ENCODE measurements at regions not wholly inside any gene's neighbourhood (a gene's known extent, or its start where the extent isn't known, plus 50 kb on each side); places are given as distances from the start of the nearest gene placed in this dataset.
"Not testable (repeated sequence)": the region's sequence is repeated elsewhere in the genome, so short reads cannot be mapped to it uniquely, and the experiment has no call there.

DNA sequence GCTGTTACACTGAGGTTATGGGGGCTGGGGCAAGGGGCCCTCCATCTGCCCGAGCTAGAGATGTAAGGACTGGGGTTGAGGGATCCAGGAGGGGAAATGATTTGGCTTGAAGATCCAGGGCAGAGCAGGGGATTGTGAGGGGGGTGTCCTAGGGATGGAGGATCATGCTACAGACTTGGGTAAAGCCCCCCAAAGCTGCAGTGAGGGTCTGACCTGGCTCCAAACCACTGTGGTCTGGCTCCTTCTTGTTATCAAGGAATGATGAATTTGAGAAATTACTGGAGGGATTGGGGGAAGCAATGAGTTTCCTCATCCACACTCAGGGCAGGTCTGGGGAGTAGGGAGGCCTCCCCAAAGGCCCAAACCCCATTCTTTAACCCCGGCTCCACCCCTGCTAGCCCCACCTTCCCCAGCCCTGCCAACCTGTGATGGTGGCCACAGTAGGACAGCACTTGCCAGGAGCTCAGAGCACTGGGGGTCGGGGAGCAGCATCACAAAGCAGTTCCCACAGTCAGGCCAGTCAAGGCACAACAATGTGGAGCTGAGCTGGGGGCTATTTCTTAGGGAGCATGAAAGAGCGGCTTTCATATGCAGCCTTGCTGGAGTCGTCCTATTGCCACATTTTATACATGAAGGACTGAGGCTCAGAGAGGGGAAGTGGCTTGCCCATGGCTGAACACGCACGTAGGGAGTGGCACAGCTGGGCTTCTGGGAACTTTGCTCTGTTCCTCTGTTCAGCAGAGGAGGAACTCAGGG, 165.5 kb downstream of the EFNB1 start:
- DNase-seq: no peak

DNA sequence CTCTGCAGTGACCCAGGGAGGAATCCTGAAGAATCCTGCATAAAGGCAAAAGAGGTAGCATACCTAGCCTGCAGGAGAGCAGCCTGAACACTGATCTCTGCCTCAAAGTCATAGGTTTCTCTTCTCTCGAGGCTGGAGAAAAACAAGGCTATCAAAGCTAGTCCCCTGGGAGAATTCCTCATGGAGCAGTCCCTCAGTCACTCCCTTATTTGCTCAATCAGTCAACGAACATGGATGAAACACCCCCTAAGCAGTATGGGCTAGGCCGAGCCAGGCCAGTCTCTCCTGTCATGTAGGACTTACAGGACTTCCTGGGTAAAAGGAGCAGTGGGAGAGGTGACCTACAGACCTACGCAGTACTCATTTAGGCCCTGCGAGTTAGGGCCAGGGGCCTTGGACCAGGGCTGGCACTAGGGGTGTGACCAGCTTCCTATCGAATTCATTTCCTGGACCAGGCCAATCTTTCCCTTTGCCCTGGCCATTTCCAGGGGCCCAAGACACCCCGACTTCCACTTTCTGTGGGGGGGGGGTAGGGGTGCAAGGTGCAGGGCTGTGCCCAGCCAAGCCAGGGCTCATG, 164.1 kb downstream of the EFNB1 start:
- no peak for DNase-seq

DNA sequence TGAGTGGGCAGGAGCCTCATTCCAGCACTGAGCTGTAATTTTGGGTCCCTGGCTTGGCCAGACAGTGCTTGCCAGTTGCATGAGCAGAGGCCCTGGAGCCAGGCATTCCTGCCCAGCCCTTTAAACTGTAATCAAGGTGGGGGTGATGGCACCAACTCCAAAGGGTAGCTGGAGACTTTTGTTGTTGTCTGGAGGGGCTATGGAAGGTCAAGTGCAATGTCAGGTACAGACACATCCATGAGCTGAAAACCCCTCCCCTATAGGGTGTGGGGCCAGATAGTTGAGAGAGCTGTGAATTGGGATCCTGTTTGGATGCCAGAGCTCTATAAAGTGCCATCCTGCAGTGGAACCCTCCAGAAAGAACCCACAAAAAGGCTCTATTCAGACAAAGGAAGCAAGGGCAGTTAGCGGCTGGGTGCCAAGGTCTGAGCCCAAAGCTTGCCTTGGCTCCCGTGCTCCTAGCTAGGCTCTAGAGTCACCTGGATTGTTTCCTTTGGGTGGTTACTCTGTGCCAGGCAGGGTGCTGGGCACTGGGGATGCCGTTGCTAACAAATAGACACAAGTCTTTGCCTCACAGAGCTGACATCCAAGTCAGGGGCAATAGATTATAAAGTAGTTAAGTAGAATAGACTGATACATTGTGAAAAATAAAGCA, 163.0 kb downstream of the EFNB1 start:
- DNase-seq: no peak

DNA sequence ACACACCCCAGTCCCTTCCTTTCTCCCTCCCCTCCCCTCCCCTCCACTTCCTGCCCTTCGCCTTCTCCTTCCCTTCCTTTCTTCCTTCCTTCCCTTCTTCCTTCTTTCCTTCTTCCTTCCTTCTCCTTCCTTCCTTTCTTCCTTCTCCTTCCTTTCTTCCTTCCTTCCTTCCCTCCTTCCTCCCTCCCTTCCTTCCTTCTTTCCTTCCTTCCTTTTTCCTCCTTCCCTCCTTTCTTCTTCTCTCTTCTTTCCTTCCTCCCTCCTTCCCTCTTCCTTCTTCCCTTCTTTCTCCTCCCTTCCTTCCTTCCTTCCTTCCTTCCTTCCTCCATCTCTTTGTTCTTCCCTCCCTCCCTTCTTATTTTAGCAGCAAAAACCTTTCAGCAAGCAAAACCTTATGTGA, 162.1 kb downstream of the EFNB1 start:
- DNase-seq: no peak

DNA sequence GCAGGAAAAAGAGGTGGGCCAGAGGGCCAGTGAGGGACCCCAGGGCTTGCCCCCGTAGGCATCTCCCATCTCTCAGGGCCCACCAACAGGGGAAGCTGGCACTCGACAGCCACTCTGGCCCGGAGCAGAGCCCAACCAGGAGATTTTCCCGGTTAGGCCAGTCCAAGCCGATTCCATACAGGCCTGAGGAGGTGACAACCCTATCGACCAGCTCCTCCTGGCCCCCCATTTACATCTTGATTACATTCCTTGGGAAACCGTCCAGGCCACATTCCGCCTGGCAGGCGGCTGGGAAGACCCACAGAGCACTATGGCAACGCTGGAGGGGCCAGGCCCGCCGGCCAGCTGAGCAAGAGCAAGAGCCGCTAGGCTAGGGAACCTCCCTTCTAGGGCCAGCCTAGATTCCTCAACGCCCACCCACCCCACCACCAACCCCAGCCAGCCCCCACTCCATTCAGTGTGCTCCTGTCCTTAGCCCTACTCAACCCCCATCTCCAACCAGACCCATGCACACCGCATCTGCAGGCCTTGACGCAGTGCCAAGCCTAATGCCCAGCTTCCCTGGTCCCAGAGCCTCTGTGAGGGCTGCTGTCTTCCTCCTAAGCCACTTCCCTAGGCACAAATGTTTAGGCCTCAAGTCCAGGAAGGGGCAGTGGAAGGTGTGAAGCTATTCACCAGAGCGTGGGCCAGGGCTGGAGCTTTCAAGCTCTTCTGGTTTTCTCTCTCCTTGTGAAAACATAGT, 161.2 kb downstream of the EFNB1 start:
- DNase-seq: no peak

DNA sequence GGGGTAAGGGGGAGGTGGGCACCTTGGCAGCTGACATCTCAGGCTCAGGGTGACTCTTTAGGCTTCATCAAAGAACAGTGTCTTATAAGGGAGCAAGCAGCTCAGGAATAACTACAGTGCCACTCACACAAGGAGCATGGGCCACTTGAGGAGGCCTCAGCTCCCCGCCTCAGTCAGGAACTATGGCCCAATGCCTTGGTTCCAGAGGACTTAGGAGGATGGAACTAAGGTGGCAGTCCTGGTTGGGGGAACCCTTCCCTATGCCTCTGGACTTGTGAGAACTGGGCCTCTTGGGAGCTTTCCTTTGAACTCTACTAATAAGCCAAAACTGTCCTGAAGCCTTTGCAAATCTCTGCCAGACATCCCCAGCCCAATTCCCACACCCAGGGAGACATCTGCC, 160.6 kb downstream of the EFNB1 start:
- DNase-seq: no peak

DNA sequence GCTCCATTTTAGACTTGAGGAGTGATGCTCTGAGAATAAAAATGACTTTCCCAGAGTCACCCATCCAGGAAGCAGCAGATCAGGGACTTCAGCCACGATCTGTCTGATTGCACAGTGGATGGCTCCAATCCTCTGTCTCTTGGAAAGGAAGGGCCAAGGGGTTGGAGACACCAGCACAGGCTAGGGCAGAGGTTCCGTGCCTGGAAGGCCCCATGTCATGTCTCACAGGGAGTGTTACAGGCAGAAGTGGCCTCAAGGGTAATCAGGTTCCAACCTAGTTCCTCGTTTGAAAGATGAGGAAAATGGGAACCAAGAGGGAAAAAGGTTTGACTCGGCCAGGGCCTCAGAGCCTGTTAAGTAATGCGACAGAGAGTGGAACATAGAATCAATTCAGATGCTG, 160.0 kb downstream of the EFNB1 start:
- DNase-seq: no peak

DNA sequence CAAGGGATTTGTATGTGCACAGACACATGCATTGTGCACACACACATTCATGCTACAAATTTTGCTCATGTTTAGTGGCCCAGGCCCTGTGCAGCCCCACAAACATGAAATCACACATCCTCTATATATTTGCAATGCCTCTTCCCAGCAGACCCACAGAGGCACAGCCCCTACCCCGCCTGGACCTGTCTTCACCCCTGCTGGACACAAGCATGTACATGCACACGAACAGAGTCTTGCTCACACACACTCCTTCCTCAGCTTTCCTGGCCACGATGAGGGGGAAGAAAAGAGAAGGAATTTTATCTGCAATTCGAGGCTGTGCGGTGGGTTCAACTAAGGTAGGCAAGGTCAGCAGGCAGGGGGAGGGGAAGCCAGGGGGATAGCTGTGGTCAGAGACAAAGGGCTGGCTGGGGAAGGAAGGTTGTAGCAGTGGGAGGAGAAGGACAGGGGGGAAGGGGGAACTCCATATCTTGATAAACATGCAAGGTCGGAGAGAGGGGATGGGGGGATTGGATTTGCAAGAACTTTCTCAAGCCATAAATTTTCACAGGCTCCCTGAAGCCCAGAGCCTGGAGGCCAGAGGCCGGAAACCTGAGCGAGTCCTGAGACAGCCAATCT, 156.4 kb downstream of the EFNB1 start:
- no peak for DNase-seq

DNA sequence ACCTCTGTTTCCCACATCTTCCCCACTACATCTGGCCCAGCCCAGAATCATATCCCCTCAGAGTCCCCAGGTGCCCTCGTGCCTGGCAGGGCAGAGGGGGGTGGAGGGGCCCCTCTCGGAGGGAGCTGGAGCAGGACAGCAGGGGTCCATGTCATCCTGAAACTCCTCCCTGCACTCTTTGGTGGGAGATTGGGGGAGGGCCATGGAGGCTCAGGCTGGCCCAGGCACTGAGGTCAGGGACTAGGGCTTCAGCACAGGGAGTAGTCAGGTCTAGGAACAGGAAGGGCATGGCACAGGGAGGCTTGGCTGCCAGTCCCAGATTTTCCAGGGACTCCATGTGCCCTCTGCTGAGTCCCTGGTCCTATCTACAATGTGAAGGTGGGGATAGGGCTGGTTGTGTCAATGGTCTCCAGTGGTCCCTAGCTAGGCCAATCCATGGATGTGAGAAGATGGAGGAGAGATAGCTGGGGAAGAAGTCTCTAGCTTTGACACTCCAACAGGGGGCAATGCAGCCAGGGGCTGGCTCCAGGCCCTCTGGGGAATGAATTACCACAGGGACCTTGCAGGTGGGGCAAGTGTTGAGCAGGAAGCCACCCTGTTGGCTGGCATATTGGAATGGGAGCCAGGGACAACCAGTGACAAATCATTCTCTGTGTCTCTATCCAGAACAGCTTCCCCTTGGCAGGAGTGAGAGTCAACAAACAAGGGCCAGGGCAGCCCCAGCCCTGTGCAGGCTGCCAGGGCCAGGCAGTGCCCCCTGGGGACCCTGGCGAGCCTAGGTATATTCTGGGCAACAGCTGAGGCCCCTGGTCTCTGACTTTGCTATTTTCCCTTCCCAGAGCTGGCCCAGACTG, 154.4 kb downstream of the EFNB1 start:
- no peak for DNase-seq

DNA sequence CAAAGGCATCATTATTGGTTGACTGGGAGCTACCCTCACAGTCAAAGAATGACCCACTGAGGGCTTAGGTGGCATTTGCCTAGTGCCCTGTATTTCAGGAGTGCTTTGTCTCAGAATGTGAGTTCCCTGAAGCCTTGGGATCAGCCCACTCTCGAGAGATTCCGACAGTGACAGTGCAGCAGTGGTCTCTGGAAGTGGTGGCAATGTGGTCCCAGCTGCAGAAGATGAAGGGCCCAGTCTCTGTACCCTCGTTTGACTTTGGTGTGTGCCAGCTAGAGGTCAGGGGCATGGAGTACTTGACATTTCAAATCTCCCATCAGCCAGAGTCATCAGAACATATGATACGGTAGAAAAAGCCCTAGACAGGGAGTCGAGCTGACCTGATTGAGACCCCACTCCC, 153.7 kb downstream of the EFNB1 start:
- DNase-seq: no peak

DNA sequence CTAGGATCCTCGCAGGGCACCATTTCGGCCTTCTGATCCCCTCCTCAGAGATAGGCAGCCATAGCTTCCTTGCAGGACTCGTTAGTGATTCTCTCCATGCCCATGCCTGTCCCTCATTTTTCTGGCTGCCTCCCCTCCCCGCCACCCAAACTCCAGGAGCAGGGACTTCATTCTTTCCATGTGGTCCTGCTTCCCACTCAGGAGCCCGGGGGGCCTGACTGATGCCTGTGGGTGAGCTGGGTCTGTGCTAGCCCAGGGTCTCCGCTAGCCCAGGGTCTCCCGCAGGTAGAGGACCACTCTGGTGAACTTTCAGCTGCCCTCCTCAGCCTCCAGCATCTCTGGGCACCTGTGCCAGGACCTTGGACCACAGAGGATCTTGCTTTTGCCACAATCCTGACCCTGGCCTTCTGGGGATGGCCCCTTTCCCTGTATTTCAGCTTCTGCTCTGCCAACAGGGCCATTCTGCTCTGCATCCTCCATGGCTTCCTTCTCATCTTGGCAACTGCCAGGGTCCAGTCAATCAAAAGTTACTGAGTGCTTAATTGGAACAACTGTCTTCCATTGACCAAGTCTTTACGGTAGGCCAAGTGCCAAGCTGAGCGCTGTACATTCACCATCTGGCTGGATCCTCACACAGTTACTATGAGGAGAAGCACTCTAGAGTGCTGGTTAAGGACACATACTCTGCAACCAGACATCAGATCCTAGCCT, 152.2 kb downstream of the EFNB1 start:
- no peak for DNase-seq

DNA sequence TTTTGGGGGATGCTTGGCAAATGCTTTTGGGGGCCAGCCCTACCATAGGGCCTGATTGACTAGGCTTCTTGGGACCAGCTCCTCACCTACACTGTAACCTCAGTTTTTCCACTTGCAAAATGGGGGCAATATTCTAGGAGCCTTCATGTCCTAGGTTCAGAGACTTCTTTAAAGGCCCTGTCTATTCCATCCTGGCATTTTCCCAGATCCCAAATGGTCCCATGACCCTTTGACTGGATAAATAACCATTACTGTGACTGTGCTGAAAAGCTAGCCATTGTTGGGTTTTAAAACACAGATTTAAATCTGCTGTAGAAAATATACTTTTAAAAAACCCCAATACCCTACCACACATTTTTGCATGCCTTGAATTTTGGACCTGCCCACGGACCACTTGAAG, 149.8 kb downstream of the EFNB1 start:
- no peak for DNase-seq

DNA sequence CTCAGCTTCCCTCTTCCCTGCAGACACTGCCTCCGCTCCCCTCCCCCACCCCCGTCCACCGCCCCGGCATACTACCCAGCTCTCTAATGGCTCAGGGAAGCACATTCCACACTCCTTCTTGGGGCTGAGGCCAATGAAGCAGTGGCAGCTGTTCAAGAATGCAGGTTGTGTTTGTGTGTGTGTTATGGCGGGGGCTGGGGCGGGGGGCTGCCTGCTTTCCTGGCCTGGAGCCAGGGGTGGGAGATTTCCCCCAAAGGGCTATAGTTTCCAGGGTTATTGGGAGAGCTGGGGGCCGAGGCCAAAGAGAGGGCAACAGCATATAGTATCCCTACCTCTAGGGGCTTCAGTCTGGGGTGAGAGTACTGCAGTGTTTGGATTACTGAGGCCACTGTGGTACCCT, 149.4 kb downstream of the EFNB1 start:
- no peak for DNase-seq

DNA sequence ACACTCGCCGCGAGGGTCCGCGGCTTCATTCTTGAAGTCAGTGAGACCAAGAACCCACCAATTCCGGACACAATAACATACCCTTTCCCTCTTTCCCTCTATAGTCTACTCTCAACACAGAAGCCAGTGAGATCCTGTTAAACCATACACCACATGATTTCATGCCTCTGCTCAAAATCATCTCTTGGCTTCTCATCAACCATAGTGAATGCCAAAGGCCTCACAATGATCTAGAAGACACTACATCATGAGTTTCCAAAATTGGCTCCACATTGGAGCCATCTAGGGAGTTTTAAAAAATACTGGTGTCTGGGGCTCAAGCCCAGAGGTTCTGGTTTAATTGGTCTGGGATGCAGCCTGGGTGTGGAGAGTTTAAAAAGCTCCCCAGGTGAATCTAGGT, 124.5 kb downstream of the EFNB1 start:
- no peak for DNase-seq

DNA sequence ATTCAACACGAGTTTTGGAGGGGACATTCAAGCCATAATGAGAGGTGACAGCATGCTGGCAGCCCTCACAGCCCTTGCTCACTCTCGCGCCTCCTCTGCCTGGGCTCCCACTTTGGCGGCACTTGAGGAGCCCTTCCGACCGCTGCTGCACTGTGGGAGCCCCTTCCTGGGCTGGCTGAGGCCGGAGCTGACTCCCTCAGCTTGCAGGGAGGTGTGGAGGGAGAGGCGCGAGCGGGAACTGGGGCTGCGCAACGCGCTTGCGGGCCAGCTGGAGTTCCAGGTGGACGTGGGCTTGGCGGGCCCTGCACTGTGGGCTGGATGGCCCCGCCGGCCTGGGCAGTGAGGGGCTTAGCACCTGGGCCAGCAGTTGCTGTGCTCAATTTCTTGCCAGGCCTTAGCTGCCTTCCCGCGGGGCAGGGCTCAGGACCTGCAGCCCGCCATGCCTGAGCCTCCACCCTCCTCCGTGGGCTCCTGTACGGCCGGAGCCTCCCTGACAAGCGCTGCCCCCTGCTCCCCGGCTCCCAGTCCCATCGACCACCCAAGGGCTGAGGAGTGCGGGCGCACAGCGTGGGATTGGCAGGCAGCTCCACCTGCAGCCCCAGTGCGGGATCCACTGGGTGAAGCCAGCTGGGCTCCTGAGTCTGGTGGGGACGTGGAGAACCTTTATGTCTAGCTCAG, 123.3 kb downstream of the EFNB1 start:
- DNase-seq: not testable (repeated sequence)

DNA sequence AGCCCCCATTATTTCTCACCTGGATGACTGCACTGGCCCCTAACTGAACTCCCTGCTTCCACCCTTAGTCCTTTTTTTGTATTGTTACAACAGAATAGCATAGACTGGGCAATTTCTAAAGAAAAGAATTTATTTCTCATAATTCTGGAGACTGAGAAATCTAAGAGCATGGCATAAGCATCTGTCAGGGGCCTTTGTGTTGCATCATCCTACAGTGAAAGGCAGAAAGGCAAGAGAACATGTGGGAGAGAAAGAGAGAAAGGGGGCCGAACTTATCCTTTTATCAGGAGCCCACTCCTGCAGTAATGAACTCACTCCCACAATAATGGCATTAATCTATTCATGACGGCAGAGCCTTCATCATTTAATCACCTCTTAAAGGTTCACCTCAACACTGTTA, 122.1 kb downstream of the EFNB1 start:
- no peak for DNase-seq

DNA sequence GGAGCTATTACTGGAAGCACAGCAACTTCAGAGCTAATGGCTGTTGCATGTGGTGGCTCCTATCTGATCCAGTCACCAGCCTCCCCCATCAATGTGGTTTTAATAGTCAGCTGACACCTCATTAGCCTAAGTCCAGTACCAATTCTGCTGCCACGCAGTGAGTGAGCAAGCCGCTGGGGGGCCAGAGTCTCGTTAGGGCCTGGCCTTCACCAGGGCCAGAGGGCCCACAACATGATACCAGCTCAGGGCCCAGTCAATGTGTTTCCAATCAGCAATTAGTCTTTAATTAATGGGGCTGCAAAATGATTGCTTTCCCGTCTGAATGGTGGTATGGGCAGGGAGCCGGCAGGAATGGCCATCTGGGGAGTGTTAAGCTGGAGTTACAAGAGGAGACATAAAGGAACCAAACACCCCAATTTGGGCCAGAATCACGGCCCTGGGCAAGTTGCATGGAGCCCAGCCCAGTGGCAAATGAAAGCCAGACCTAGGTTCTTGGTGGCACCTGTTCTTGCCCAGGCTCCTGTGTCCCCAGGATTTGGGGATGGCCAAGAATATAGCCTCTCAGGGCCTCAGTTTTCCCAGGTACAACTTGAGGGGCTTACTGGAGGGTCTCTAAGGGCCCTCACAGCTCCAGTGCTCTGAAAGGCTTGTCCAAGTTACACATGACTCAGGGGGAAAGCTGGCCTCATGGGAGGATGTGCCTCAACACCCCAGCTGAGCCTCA, 119.2 kb downstream of the EFNB1 start:
- no peak for DNase-seq

DNA sequence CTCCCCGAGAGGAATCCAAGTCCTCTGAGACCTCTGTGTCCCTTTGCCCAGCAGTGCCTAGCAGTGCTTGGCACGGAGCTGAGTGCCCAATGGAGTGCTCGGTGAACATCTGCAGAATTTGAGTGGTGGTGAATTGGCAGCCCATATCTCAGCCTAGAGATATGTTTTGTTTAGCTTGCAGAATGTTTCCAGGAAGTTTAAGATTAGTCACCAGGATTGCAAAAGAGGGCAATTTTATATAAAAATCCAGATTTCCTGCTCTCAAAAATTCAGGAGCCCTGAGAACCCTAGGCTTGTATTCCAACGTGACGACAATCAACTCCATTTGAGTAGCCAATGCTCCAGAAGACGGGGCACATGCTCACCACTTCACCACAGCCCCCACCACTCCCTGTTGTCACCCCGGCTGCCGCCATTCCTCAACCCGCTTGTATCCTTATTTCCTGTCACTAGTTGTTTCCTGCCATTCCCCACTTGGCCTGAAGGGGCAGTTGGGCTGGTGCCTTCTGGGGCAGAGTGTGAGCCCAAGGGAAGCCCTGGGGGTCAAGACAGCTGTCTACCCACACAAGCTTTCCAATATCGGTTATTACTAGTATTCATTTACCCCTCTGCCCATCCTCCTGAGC, 116.9 kb downstream of the EFNB1 start:
- no peak for DNase-seq

DNA sequence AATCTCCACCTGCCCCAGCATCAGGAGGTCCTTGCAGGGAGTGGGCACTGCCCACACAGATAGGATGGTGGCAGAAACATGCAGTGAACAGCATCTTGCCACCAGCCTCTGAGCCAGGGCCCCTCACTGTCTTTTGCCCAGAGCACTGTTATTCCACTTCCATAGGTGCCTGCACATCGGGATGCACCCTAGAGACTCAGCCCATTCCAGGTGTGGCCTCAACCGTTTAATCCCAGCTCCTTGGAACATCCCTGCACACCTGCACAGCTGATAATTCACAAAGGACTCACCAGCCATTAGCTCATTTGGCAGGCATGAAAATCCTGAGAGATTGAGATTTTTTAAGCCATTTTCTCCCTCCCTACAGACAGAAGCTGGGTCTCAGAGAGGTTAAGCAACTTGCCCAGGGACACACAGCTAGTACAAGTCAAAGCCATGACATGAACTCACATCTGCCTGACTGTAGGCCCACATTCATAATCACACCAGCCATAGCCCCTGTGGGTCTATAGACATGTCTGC, 116.3 kb downstream of the EFNB1 start:
- DNase-seq: no peak

DNA sequence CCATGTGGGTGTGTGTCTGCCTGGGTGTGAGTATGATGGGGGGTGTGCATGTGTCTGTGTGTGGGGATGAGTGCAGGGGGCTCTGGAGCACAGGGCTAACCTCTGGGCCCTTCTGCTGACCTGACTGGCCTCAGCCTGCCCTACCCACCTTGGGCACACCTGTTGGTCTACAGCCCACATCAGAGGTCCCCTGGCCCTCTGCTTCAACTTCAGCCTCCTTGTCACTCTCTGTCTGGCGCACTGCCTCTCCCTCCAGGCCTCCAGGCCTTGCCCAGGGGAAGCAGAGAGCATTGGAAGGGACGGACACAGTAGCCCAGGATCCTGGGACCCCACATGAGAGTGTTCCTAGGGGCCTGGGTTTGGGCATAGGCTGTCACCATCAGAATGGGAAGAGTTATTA, 115.4 kb downstream of the EFNB1 start:
- no peak for DNase-seq
